ENCODE measurements at regions not wholly inside any gene's neighbourhood (a gene's known extent, or its start where the extent isn't known, plus 50 kb on each side); places are given as distances from the start of the nearest gene placed in this dataset.

DNA sequence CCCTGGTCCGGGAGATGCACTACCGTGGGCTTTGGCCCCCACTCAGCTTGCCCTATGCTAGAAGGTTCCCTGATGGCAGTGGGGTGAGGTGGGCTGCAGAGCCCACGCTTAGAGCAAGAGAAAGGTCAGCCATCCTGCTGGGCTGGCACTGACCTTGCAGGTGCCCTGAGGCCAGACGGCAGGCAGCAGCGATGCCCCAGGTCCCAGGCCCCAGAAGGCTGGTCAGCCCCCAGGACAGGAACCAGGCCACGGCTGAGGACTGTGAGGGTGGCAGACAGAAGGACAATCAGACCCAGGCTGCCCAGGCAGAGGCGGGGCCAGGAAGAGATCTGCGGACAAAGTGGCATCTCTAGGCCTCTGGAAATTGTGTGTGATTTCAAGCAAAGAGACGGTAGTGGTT is 231.7 kb downstream of the CTTN start:
- DNase-seq, result no peak

GRCh38 chr11:70630816-70631623 is 232.7 kb downstream of the CTTN start:
- DNase-seq, result no peak

- no peak for DNase-seq
Measured at GRCh38 chr11:70631624-70632047, 233.3 kb downstream of the CTTN start.

DNA sequence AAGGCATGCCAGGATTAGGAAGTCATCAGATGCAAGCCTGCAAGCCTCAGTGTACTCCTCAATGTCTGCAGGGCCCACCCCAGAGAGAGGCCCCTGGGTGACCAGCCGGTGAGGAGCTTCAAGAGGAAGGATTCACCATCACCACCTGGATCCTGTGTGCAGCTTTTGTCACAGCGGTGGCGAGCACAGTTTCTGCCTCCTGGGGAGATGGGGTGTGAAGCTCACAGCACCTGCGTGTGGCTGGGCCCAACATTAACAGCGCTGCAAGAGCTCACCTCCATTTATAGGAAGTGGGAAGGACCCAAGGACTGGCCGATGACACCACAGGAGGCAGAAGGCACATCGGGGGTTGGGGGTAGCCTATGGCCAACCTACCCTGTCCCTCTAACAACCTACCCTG is 235.3 kb downstream of the CTTN start:
- DNase-seq, result no peak

- no peak for DNase-seq
Measured at GRCh38 chr11:70636659-70637058, 238.3 kb downstream of the CTTN start.

DNA sequence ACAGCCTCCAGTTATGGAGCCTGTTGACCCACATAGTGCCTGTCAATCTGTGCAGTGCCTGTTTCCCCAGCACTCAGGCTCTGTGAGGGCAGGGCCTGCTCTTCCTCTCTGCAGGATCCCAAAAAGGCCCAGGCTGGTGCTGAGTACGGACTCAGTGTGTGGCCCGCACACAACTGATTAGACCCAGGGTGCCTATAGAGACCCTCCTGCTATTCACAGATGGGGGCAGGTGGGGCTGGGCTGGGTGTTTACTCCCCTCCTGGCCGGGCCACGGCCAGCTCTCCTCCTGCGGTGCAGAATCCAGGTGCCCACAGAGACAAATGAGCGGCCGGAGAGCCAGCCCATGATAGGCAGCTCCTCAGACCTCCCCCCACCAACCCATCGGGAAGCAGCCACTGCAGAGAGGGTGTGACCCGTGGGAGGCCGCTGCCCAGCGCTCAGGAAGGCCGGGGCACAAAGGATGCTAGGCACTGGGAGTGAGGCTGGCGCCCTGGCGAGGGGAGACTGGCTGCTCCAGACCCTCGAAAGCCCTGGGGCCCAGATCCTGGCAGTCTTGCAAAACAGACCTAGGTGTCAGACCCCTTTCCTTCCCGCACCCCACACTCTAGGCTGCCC is 239.0 kb downstream of the CTTN start:
- DNase-seq, result no peak

GRCh38 chr11:70637949-70638583 is 239.7 kb downstream of the CTTN start:
- no peak for DNase-seq

- DNase-seq, result no peak
Measured at GRCh38 chr11:70640408-70640807, 242.1 kb downstream of the CTTN start.

GRCh38 chr11:70641369-70641768 is 243.0 kb downstream of the CTTN start:
- DNase-seq, result peak in 1 of 2 experiments; percentile 35

GRCh38 chr11:70642266-70642665 is 243.9 kb downstream of the CTTN start:
- DNase-seq, result no peak

DNA sequence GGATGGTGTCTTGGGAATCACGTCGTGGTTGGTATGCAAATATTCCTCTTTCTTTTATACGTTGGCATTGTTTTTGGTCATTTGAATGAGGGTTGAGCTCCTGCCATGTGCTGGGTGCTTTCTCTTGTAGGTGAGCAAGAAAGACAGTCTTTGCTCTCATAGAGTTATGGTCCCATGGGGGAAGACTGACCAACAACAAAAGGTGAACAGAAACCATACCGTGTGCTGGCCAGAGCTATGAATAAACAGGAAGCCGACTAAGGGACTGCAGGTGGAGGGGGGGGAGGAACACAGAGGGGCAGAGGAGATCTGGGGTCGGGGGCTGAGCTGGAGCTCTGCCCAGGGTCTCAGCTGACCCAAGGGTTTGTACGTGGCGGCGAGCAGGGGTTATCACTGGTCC is 245.3 kb downstream of the CTTN start:
- DNase-seq, result no peak

DNA sequence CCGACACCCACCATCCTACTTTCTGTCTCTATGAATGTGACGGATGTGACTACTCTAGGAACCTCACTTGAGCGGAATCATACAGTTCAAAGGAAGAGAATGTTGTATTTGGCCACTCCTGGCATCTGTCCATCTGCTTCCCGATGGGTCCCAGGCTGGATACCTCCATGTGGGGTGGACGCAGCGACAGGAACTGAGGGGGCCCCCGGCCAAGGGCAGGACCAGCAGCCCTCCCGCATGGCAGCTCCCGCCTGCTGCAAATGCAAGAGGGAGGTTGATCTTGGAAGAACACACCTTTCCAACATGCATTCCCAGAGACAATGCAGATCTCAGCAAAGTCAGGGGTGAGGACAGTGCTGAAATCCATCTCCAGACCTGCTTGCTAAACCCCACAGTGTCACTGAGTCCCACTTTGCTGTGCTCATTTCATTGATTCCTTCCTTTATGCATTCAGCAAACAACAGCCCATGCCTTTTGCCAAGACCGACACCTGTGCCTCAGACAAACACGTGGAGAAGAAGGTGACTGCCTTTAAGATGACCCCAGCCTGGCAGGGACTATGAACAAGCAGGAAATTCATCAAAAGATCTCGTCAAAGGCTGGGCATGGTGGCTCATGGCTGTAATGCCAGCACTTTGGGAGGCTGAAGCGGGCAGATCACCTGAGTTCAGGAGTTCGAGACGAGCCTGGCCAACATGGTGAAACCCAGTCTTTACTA is 246.2 kb downstream of the CTTN start:
- no peak for DNase-seq

DNA sequence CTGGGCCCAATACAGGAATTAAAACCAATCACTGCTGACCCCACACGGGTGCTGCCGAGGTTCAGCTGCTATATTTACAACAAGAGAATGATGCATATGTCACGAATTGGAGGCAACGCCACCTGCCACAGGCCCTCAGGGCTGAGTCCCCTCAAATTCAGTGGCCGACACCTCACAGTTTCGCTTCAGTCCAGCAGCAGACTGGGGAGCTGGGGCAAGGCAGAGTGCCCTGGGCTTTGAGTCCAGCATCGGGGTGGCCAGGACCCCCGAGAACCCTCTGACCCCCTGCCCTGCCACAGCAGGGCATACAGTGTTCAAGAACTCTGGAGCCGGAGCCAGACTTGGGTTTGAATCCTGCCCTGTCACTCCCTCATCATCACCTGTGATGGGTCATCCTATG is 247.2 kb downstream of the CTTN start:
- DNase-seq, result no peak

DNA sequence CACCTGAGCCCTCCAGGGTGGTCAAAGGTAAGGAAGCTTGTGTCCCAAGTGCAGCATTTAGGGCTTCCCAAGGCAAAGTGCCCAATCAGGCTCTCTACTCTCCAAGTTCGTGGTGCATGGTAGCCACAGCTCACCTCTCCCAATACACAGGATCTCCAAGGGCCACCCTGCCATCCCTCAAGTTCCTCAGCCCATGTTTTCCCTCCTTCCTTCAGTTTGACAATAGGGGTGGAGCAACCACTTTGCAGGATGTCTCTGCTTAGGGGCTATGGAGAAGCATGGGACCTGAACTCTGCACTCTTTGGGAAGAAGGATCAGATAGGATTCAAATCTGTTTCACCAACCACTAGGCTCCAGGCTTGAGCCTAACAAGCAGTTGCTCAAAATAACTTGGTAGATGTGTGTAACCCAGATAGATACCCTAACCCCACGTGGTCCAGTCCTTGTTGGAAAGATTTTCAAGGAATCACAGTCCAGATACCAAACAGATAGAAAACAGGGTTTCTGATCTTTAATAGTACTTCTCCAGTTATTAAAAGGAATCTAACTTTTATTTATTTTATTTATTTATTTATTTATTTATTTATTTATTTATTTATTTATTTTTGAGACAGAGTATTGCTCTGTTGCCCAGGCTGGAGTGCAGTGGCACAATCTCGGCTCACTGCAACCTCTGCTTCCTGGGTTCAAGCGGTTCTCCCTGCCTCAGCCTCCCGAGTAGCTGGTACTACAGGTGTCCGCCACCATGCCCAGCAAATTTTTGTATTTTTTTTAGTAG is 248.1 kb downstream of the CTTN start:
- no peak for DNase-seq

DNA sequence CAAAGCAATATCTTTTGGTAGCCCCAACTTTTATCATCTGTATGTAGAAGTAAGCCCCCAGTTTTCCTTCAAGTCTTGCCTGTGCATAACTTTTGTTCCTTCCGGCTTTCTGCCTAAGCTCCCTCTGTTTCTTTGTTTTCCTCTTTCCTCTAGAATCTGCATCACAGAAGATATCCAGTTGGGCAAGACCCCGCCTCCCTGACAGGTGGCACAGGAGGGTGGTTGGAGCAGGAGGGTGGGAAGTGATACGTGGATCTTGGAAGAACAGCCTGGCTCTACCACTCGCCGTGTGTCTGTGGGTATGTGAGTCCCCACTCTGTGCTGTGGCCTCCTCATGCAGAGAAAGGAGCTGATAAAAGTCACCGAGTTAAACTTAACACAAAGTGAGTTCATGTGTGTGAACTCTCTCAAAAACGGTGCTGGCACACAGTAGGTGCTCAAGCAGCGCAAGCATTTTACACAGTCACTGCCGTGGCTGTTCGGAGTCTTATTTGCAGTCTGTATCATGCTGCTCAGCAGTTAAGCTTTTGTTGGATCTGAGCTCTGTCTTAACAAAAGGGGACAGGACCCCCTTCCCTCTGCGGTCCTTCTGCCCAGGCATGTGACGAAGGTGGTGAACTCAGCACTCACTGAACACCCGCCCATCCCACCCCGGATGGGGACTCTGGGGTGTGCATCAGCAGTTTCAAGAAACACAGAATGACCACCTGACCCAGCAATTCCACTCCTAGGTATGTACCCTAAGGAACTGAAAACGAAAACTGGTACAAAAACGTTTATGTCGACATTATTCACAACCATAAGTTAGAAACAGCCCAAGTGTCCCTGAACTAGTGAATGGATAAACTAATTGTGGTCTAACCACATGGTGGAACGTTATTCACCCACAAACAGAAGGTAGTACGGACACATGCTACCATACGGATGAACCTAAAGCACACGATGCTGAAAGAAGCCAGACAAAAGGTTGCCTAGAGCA is 249.1 kb downstream of the CTTN start:
- DNase-seq, result no peak

DNA sequence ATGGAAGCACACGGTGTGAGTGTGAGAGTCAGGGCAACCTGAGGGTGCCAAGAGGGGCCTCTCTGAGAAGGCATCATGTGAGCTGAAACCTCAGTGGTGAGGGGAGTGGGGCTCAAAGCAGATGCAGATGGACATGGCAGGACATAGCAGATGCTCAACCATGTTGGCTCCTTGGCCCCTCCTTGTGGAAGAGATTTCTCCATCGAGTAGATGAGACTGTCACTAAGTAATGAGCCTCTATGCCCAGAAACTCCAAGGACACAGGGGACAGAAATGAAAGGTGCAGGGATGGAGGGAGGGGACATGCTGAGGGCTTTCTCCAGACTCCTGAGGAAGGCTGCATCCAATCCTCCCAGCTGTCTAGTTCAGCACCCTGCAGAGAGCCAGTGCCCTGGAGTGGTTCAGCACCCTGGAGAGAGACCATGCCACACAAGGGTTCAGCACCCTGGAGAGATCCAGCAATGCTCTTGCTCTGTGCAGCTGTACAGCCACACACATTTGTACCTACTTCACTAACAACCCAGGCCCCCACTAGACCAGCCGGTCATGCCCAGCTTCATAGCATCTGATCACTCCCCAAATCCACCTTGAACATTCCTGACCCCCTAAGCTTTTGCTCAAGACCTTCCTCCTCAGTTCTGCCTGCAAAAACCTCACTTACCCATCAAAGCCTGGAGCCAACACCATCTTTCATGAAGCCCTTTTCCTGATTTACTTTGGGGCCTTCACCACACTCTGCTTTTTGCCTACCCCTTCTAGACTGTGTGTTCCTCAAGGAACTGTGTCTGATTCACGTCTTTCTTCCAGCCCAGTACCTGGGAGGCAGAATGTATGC is 252.0 kb downstream of the CTTN start:
- no peak for DNase-seq

- no peak for DNase-seq
Measured at GRCh38 chr11:70651031-70651430, 252.7 kb downstream of the CTTN start.

DNA sequence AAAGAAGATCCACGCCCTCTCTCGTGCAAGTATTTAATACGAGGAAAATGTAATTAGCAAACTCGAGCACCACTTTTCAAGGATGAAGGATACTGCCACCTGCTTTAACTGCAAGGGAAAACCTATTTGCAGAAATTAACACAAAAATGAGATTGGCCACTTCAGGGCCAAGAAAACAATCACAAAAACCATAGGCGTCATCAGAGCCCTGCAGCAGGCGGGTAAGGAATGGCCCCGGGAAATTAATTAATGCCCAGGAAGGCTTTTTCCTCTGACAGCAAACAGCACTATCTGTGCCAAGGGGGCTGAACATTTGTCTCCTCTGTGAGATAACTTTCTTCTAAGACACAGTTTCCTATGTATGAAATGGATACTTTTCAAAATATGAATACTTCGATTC is 255.7 kb downstream of the CTTN start:
- DNase-seq, result no peak

DNA sequence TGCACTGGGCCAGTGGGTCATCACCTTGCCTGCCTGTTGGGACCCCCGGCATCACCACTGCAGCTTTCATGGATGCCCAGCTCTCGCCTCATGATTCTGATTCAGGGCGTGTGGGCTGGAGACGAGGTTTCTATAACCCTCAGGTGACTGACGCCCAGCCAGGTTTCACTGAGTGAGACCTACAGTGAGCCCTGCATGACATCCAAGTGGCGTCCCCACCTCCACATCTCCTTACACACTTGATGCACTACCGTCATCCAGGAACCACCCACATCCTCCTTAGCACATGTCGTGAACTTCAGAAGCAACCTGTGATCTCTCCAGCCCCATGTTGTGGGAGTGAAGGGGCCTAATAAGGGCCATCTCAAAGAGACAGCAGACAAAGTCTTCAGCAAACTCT is 257.5 kb downstream of the CTTN start:
- no peak for DNase-seq

DNA sequence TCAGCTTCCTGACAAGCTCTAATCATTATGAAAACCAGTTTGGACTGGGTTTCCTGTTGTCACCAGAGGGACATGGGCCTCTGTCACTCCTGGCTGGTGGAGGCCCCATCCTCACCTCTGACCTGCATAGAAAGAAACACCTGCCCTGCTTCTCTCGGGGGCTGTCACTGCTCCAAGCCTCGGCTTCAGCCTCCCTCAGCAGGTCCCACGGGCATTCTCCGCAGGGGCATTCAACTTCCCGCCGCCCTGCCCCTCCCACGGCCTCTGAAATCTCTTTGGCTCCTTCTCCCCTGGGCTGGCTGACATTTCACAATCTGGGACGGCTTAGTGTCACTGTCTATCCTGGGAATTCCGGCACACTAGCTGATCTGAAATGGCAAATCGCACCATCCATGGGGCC is 257.9 kb downstream of the CTTN start:
- no peak for DNase-seq

Data from SHP77 (cell line).